PC-3 (cell line): ENCODE measurements at regions not wholly inside any gene's neighbourhood (a gene's known extent, or its start where the extent isn't known, plus 50 kb on each side); places are given as distances from the start of the nearest gene placed in this dataset.

Source experiments
- ATAC-seq: fragments of 200-7000 bp; cut with Tn5 transposase; 2 replicates; pipeline ENCODE4 v1.9.1; 2020; ENCODE audit warnings: mild to moderate bottlenecking, moderate library complexity
- BruUV-seq: library from RNA; stranded (reverse); fragments of 400-500 nt; replicated peaks from 2 replicates; lab custom pipeline; 2021; lab: Mats Ljungman, UMichigan
- CTCF ChIA-PET: fragments of 300-600 bp; sonication (Branson Sonifier 250); formaldehyde crosslinking; loops from one replicate; lab custom pipeline; 2022; ENCODE audit warnings: antibody characterized with exemption; lab: Charles Lee
- POLR2A ChIA-PET: fragments of 300-600 bp; sonication (Branson Sonifier 250); formaldehyde crosslinking; loops from one replicate; lab custom pipeline; 2022; ENCODE audit warnings: antibody characterized with exemption; ENCODE audit not compliant: unreplicated experiment; lab: Charles Lee
- DNase-seq: peaks from one replicate; pipeline ENCODE4 v3.0.0-alpha.2; 2015
- H2AFZ ChIP-seq: fragments of 300-600 bp; sonication (generic); 2 replicates; pipeline ENCODE4 v1.6.0; 2016; ENCODE audit warnings: antibody characterized with exemption, low read length
- H3F3A ChIP-seq: fragments of 300-600 bp; sonication (generic); one replicate; pipeline ENCODE4 v1.6.0; 2017; ENCODE audit warnings: antibody characterized with exemption, low read length, control low read depth, mild to moderate bottlenecking; ENCODE audit not compliant: unreplicated experiment
- H3K27ac ChIP-seq: fragments of 300-600 bp; sonication (generic); 2 replicates; pipeline ENCODE4 v1.5.1; 2016; ENCODE audit warnings: mild to moderate bottlenecking, low read length
- H3K27me3 ChIP-seq: fragments of 300-600 bp; sonication (generic); 2 replicates; pipeline ENCODE4 v1.6.1; 2016; ENCODE audit warnings: low read length, mixed read lengths
- H3K36me3 ChIP-seq: fragments of 300-600 bp; sonication (generic); 2 replicates; pipeline ENCODE4 v1.6.1; 2016; ENCODE audit warnings: low read depth, mixed run types, low read length, mixed read lengths
- H3K4me1 ChIP-seq: fragments of 300-600 bp; sonication (generic); 2 replicates; pipeline ENCODE4 v1.5.1; 2016; ENCODE audit warnings: low read length; ENCODE audit not compliant: insufficient read depth
- H3K4me2 ChIP-seq: fragments of 300-600 bp; sonication (generic); 2 replicates; pipeline ENCODE4 v1.6.0; 2016; ENCODE audit warnings: low read length
- H3K4me3 ChIP-seq: fragments of 300-600 bp; sonication (generic); 2 replicates; pipeline ENCODE4 v1.5.1; 2016; ENCODE audit warnings: mild to moderate bottlenecking, low read length, mixed read lengths
- H3K79me2 ChIP-seq: fragments of 300-600 bp; sonication (generic); 2 replicates; pipeline ENCODE4 v1.6.1; 2017; ENCODE audit warnings: low read length, mixed read lengths
- H3K9ac ChIP-seq: fragments of 300-600 bp; sonication (generic); 2 replicates; pipeline ENCODE4 v1.6.0; 2016; ENCODE audit warnings: mild to moderate bottlenecking, low read length
- H3K9me2 ChIP-seq: fragments of 300-600 bp; sonication (generic); replicated peaks from 2 replicates; pipeline ENCODE4 v1.6.1; 2016; ENCODE audit warnings: mixed run types, low read length, mixed read lengths
- H3K9me3 ChIP-seq: fragments of 300-600 bp; sonication (generic); 2 replicates; pipeline ENCODE4 v1.6.1; 2016; ENCODE audit warnings: low read length, mixed read lengths
- H4K20me1 ChIP-seq: fragments of 300-600 bp; sonication (generic); 2 replicates; pipeline ENCODE4 v1.6.1; 2016; ENCODE audit warnings: low read length, mixed read lengths
- CTCF ChIP-seq: fragments of 300-600 bp; sonication (generic); conservative IDR thresholded peaks from 2 replicates; pipeline ENCODE4 v1.5.1; 2017; ENCODE audit warnings: antibody characterized with exemption, low read depth, mild to moderate bottlenecking, low read length
- EZH2 ChIP-seq: fragments of 300-600 bp; sonication (generic); IDR thresholded peaks from one replicate; pipeline ENCODE4 v1.6.1; 2017; ENCODE audit warnings: antibody characterized with exemption, mild to moderate bottlenecking, low read length; ENCODE audit not compliant: unreplicated experiment
- EZH2phosphoT487 ChIP-seq: fragments of 300-600 bp; sonication (generic); IDR thresholded peaks from 2 replicates; pipeline ENCODE4 v1.6.1; 2018; ENCODE audit warnings: mild to moderate bottlenecking, antibody characterized with exemption, low read length, borderline replicate concordance
- intact Hi-C: fragments of 100-400 bp; cut with micrococcal nuclease; formaldehyde crosslinking; loops from 2 replicates; pipeline ENCODE4 v1.9.0; 2023

DNA sequence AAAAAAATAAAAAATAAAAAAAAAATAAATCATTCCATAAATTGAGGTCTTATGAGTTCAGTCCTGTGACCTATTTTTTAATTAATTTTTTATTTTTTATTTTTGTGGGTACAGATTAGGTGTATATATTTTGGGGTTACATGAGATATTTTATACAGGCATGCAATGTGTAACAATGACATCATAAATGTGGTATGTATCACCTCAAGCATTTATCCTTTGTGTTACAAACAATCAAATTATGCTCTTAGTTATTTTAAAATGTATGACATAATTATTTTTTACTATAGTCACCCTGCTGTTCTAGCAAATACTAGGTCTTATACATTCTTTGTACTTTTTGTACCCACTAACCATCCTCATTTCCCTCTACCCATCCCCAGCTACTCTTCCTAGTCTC, 537.9 kb downstream of the HINT1 start:
- intact Hi-C loops = no loop called here
- H2AFZ ChIP-seq = no peak overlapping the region
- POLR2A ChIA-PET = no interaction called here
- H3K9me2 ChIP-seq = no peaks in the 10 kb centered on the region
- H4K20me1 ChIP-seq = no peaks in the 10 kb centered on the region
- no peaks in the 10 kb centered on the region for H3K36me3 ChIP-seq
- CTCF ChIA-PET = no interaction called here
- DNase-seq (no peak), ATAC-seq (no peak)
- no peaks in the 10 kb centered on the region for H3K9me3 ChIP-seq
- H3K79me2 ChIP-seq = no peaks in the 10 kb centered on the region
- no peak overlapping the region for H3K9ac ChIP-seq
- no peaks in the 10 kb centered on the region for H3K27me3 ChIP-seq
- no peaks in the 10 kb centered on the region for H3K4me1 ChIP-seq
- TF ChIP-seq EZH2phosphoT487 = no peak
- TF ChIP-seq CTCF = no peak
- no peak for TF ChIP-seq EZH2
- no TSS peak for BruUV-seq
- H3K27ac ChIP-seq = no peak overlapping the region
- H3K4me3 ChIP-seq = no peak overlapping the region
- H3K4me2 ChIP-seq = no peak overlapping the region
- no peaks in the 10 kb centered on the region for H3F3A ChIP-seq

DNA sequence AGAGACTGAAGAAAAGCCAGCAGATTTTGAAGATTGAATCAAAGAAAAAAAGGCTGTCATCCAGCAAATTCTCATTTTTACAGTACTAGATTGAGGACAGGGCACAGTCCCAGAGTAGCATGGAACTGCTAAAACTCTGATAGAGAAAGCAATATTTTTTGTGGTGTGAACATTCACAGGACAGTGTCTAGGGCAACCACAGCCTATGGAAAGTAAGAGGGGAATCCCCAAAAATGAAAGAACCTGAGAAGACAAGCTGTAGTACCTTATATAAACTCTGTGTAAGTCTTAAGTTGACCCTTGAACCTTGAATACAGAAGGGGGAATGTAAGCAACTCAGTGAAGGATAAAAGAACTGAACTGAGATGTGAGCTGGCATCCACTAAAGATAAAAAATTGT, 540.3 kb downstream of the HINT1 start:
- H3K9me2 ChIP-seq = no peaks in the 10 kb centered on the region
- ATAC-seq (no peak), DNase-seq (no peak)
- ChIA-PET POLR2A (no interaction called here), CTCF (no interaction called here)
- H3K9ac ChIP-seq = no peak overlapping the region
- no peaks in the 10 kb centered on the region for H3F3A ChIP-seq
- TF ChIP-seq CTCF (no peak), EZH2 (no peak), EZH2phosphoT487 (no peak)
- H2AFZ ChIP-seq = no peak overlapping the region
- no peak overlapping the region for H3K4me3 ChIP-seq
- intact Hi-C loops = no loop called here
- no peaks in the 10 kb centered on the region for H3K4me1 ChIP-seq
- no peak overlapping the region for H3K4me2 ChIP-seq
- no peaks in the 10 kb centered on the region for H3K9me3 ChIP-seq
- no peaks in the 10 kb centered on the region for H3K79me2 ChIP-seq
- no peaks in the 10 kb centered on the region for H3K27me3 ChIP-seq
- H4K20me1 ChIP-seq = no peaks in the 10 kb centered on the region
- H3K27ac ChIP-seq = no peak overlapping the region
- no peaks in the 10 kb centered on the region for H3K36me3 ChIP-seq
- BruUV-seq = no TSS peak

DNA sequence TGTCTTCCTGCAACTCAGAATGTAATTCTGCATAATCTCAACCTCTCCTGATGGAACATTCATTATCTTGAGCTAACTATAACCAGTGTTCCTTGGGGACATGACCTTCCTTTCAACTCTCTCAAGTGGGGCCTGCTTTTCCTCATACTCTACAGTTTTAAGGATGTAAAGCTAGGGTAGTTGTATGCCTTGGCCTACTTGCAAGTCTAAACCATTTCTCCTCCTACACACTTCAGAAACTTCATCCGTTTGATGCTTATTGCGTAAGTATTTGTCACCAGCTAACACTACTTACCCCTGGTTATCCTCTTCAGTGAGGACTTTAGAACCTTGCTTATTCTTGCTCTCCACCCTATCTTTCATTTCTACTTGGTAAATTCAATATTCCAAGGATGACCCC, 548.9 kb downstream of the HINT1 start:
- H3K4me3 ChIP-seq = no peak overlapping the region
- H3K79me2 ChIP-seq = no peaks in the 10 kb centered on the region
- H3K9me2 ChIP-seq = no peaks in the 10 kb centered on the region
- POLR2A ChIA-PET = no interaction called here
- no peaks in the 10 kb centered on the region for H3K4me1 ChIP-seq
- BruUV-seq = no TSS peak
- H3K27ac ChIP-seq = no peak overlapping the region
- DNase-seq (no peak), ATAC-seq (no peak)
- no peaks in the 10 kb centered on the region for H3F3A ChIP-seq
- no peak for TF ChIP-seq CTCF
- no peak for TF ChIP-seq EZH2phosphoT487
- no peak for TF ChIP-seq EZH2
- H2AFZ ChIP-seq = no peak overlapping the region
- CTCF ChIA-PET = no interaction called here
- H3K4me2 ChIP-seq = no peak overlapping the region
- H4K20me1 ChIP-seq = no peaks in the 10 kb centered on the region
- intact Hi-C loops = no loop called here
- H3K27me3 ChIP-seq = no peaks in the 10 kb centered on the region
- H3K36me3 ChIP-seq = no peaks in the 10 kb centered on the region
- no peak overlapping the region for H3K9ac ChIP-seq
- H3K9me3 ChIP-seq = no peaks in the 10 kb centered on the region
